H1 (cell line): ENCODE measurements at regions not wholly inside any gene's neighbourhood (a gene's known extent, or its start where the extent isn't known, plus 50 kb on each side); places are given as distances from the start of the nearest gene placed in this dataset.

ENCODE experiments used
- SP2 ChIP-seq: IDR thresholded peaks from 2 replicates; pipeline ENCODE4 v1.6.1; 2012; ENCODE audit warnings: mild to moderate bottlenecking, low read length, inconsistent platforms
- TF ChIP-seq, protein P1 (sequence below): fragments of 300-600 bp; sonication (generic); IDR thresholded peaks from 2 replicates; pipeline ENCODE4 v1.7.1; 2012; ENCODE audit warnings: low read length, moderate library complexity, mild to moderate bottlenecking, inconsistent platforms; ENCODE audit not compliant: insufficient replicate concordance
- TF ChIP-seq, protein P2 (sequence below): IDR thresholded peaks from 2 replicates; pipeline ENCODE4 v1.6.1; 2011; ENCODE audit warnings: low read length, improper control_type of control experiment

DNA sequence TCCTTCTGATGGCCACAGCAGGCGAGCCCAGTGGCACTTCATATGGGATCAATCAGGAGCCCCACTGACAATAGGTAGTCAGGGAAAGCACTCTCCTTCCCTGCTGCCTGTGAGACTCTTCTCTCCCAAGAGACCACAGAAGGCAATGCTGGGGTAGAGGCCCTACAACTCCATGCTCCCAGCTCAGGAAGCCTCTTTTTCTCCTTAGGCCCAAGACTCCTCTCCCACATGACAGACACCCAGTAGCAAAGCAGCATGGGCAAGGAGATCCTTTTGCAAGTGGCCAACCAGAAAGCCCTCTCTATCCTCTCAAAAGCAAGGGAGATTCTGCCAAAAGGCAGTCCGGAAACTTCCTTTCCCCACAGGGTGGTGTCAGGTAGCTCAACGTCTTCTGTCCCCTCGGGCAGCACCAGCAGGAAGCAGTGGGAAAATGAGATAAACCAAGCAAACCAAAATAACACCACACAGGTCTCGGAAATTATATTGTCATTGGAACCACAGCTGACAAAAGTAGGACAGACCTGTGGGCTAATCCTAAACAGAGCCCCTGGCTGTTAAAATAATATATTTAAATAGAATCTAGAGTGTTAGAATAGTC, 172.7 kb upstream of the GDF10 start (continued):
- TF ChIP-seq, protein P1, sequence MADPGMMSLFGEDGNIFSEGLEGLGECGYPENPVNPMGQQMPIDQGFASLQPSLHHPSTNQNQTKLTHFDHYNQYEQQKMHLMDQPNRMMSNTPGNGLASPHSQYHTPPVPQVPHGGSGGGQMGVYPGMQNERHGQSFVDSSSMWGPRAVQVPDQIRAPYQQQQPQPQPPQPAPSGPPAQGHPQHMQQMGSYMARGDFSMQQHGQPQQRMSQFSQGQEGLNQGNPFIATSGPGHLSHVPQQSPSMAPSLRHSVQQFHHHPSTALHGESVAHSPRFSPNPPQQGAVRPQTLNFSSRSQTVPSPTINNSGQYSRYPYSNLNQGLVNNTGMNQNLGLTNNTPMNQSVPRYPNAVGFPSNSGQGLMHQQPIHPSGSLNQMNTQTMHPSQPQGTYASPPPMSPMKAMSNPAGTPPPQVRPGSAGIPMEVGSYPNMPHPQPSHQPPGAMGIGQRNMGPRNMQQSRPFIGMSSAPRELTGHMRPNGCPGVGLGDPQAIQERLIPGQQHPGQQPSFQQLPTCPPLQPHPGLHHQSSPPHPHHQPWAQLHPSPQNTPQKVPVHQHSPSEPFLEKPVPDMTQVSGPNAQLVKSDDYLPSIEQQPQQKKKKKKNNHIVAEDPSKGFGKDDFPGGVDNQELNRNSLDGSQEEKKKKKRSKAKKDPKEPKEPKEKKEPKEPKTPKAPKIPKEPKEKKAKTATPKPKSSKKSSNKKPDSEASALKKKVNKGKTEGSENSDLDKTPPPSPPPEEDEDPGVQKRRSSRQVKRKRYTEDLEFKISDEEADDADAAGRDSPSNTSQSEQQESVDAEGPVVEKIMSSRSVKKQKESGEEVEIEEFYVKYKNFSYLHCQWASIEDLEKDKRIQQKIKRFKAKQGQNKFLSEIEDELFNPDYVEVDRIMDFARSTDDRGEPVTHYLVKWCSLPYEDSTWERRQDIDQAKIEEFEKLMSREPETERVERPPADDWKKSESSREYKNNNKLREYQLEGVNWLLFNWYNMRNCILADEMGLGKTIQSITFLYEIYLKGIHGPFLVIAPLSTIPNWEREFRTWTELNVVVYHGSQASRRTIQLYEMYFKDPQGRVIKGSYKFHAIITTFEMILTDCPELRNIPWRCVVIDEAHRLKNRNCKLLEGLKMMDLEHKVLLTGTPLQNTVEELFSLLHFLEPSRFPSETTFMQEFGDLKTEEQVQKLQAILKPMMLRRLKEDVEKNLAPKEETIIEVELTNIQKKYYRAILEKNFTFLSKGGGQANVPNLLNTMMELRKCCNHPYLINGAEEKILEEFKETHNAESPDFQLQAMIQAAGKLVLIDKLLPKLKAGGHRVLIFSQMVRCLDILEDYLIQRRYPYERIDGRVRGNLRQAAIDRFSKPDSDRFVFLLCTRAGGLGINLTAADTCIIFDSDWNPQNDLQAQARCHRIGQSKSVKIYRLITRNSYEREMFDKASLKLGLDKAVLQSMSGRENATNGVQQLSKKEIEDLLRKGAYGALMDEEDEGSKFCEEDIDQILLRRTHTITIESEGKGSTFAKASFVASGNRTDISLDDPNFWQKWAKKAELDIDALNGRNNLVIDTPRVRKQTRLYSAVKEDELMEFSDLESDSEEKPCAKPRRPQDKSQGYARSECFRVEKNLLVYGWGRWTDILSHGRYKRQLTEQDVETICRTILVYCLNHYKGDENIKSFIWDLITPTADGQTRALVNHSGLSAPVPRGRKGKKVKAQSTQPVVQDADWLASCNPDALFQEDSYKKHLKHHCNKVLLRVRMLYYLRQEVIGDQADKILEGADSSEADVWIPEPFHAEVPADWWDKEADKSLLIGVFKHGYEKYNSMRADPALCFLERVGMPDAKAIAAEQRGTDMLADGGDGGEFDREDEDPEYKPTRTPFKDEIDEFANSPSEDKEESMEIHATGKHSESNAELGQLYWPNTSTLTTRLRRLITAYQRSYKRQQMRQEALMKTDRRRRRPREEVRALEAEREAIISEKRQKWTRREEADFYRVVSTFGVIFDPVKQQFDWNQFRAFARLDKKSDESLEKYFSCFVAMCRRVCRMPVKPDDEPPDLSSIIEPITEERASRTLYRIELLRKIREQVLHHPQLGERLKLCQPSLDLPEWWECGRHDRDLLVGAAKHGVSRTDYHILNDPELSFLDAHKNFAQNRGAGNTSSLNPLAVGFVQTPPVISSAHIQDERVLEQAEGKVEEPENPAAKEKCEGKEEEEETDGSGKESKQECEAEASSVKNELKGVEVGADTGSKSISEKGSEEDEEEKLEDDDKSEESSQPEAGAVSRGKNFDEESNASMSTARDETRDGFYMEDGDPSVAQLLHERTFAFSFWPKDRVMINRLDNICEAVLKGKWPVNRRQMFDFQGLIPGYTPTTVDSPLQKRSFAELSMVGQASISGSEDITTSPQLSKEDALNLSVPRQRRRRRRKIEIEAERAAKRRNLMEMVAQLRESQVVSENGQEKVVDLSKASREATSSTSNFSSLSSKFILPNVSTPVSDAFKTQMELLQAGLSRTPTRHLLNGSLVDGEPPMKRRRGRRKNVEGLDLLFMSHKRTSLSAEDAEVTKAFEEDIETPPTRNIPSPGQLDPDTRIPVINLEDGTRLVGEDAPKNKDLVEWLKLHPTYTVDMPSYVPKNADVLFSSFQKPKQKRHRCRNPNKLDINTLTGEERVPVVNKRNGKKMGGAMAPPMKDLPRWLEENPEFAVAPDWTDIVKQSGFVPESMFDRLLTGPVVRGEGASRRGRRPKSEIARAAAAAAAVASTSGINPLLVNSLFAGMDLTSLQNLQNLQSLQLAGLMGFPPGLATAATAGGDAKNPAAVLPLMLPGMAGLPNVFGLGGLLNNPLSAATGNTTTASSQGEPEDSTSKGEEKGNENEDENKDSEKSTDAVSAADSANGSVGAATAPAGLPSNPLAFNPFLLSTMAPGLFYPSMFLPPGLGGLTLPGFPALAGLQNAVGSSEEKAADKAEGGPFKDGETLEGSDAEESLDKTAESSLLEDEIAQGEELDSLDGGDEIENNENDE, result no peak
- TF ChIP-seq, protein P2, sequence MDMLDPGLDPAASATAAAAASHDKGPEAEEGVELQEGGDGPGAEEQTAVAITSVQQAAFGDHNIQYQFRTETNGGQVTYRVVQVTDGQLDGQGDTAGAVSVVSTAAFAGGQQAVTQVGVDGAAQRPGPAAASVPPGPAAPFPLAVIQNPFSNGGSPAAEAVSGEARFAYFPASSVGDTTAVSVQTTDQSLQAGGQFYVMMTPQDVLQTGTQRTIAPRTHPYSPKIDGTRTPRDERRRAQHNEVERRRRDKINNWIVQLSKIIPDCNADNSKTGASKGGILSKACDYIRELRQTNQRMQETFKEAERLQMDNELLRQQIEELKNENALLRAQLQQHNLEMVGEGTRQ, result no peak
- no peak for TF ChIP-seq SP2
